ENCODE measurements at regions not wholly inside any gene's neighbourhood (a gene's known extent, or its start where the extent isn't known, plus 50 kb on each side); places are given as distances from the start of the nearest gene placed in this dataset.
A peak's percentile ranks its signal among the peaks of the same experiment; 100 is the strongest.
"Not testable (repeated sequence)": the region's sequence is repeated elsewhere in the genome, so short reads cannot be mapped to it uniquely, and the experiment has no call there.

DNA sequence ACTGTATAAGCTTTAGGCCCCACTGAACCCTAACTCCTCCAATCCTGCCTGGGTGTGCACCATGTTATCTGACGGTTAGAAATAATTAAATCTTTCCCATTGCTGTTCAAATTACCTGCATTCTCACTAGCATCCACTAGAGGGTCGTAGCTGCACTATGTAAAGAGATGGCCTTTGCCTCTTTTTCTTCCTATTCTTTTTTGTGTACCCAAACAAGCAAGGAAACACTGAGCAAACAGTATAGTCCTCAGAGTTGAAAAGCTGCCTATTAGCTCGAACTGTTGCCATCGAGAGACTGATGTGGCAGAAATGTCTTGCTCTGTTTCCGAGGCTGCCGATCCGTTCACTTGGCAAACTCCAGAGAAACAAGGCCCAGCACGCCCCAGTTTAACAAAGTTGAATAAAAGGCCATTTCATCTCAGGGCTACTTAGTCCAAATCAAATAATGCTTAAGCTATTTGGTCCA lies 163.8 kb upstream of the TRPM3 start:
- Mint-ChIP-seq H3K36me3 (no peaks in the 10 kb centered on the region), H3K27me3 (peaks cover 4% of the 10 kb centered on the region), H3K4me1 (ENCODE audit: unreplicated experiment) (peaks cover 3% of the 10 kb centered on the region), H3K27ac (no peak overlapping the region), H3K9me3 (no peaks in the 10 kb centered on the region), H3K4me3 (no peak overlapping the region)
- DNase-seq (ENCODE audit: extremely low spot score, unreplicated experiment): no peak
- peak; percentile 90 for TF ChIP-seq CTCF (conservative IDR thresholded peaks at IDR 0.05)

GRCh38 chr9:71282116-71282515 lies 160.7 kb upstream of the TRPM3 start:
- not testable (repeated sequence) for H3K4me1 Mint-ChIP-seq (ENCODE audit: unreplicated experiment); H3K9me3 Mint-ChIP-seq; H3K27ac Mint-ChIP-seq; H3K4me3 Mint-ChIP-seq; H3K36me3 Mint-ChIP-seq; H3K27me3 Mint-ChIP-seq; DNase-seq (ENCODE audit: extremely low spot score, unreplicated experiment)

- peaks cover 4% of the 10 kb centered on the region for H3K27me3 Mint-ChIP-seq
- no peak overlapping the region for H3K27ac Mint-ChIP-seq
- no peaks in the 10 kb centered on the region for H3K4me1 Mint-ChIP-seq (ENCODE audit: unreplicated experiment)
- H3K4me3 Mint-ChIP-seq: no peak overlapping the region
- no peaks in the 10 kb centered on the region for H3K9me3 Mint-ChIP-seq
- H3K36me3 Mint-ChIP-seq: no peaks in the 10 kb centered on the region
- DNase-seq (ENCODE audit: extremely low spot score, unreplicated experiment): no peak
- TF ChIP-seq CTCF (conservative IDR thresholded peaks at IDR 0.05): no peak
These were observed 157.8 kb upstream of the TRPM3 start for GRCh38 chr9:71279151-71279739.

DNA sequence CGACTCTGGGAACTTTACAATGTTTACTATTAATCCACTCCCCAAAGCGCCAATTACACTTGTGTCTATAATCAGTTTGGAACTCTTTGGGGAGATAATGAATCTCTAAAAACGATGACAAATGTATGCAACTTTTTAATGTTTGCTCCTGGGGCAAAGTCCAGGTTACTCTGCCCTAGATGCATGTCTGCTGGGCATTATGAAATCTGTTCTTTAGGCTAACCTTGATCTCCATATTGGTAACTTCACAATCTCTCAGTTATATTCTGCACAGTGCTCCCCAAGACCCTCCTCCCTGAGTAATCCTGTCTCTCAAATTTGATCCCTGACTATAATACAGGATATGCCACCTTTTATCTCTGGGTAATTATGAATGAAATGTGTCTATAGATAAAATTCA lies 152.2 kb upstream of the TRPM3 start:
- Mint-ChIP-seq H3K27ac (no peak overlapping the region), H3K36me3 (no peaks in the 10 kb centered on the region), H3K9me3 (no peaks in the 10 kb centered on the region), H3K27me3 (peaks cover 3% of the 10 kb centered on the region), H3K4me1 (ENCODE audit: unreplicated experiment) (no peaks in the 10 kb centered on the region), H3K4me3 (no peak overlapping the region)
- no peak for TF ChIP-seq CTCF (conservative IDR thresholded peaks at IDR 0.05)
- no peak for DNase-seq (ENCODE audit: extremely low spot score, unreplicated experiment)

- Mint-ChIP-seq H3K4me1 (ENCODE audit: unreplicated experiment) (no peaks in the 10 kb centered on the region), H3K27me3 (peaks cover 3% of the 10 kb centered on the region), H3K4me3 (no peak overlapping the region), H3K36me3 (no peaks in the 10 kb centered on the region), H3K27ac (no peak overlapping the region), H3K9me3 (no peaks in the 10 kb centered on the region)
- TF ChIP-seq CTCF (conservative IDR thresholded peaks at IDR 0.05): no peak
- DNase-seq (ENCODE audit: extremely low spot score, unreplicated experiment): no peak
These were observed 150.2 kb upstream of the TRPM3 start for GRCh38 chr9:71271602-71272001.

GRCh38 chr9:71270554-71270953 lies 149.1 kb upstream of the TRPM3 start:
- no peak for TF ChIP-seq CTCF (conservative IDR thresholded peaks at IDR 0.05)
- H3K4me1 Mint-ChIP-seq (ENCODE audit: unreplicated experiment): no peaks in the 10 kb centered on the region
- H3K9me3 Mint-ChIP-seq: no peaks in the 10 kb centered on the region
- DNase-seq (ENCODE audit: extremely low spot score, unreplicated experiment): no peak
- no peak overlapping the region for H3K4me3 Mint-ChIP-seq
- H3K36me3 Mint-ChIP-seq: no peaks in the 10 kb centered on the region
- H3K27ac Mint-ChIP-seq: no peak overlapping the region
- peaks cover 3% of the 10 kb centered on the region for H3K27me3 Mint-ChIP-seq

All from type B pancreatic cell (in vitro differentiated cells).